Pancreas (tissue), 10 donors: ENCODE measurements at regions not wholly inside any gene's neighbourhood (a gene's known extent, or its start where the extent isn't known, plus 50 kb on each side); places are given as distances from the start of the nearest gene placed in this dataset.

Experiments used
- ATAC-seq, 4 donors: fragments of 200-7000 bp; cut with Tn5 transposase; one replicate each; pipeline versions ENCODE4 v1.8.0 to v1.9.1; 2020; ENCODE audit warnings: mild to moderate bottlenecking in 4 of 4, moderate library complexity in 4 of 4
- DNase-seq, 6 donors: peaks; one replicate each; pipeline ENCODE4 v3.0.0-alpha.2; 2020
- FAIRE-seq: peaks from 2 replicates; lab custom pipeline; 2012; peaks lifted over from hg19 to GRCh38; lab: Jason Lieb, UNC
- H3K27ac ChIP-seq, 4 donors: fragments of 200-600 bp; sonication (generic); 1 replicate in 3 of 4; 2 replicates in 1 of 4; pipeline versions ENCODE4 v1.5.0 to v1.8.0; 2020
- H3K27me3 ChIP-seq, 4 donors: fragments of 200-600 bp; one replicate each; pipeline ENCODE4 v1.8.0; 2021
- H3K36me3 ChIP-seq, 3 donors: fragments of 200-600 bp; sonication (generic) in 1 of 3; one replicate each; pipeline versions ENCODE4 v1.5.0 to v1.8.0; 2020 to 2021
- H3K4me1 ChIP-seq, 3 donors: fragments of 200-600 bp; one replicate each; pipeline ENCODE4 v1.8.0; 2021
- H3K4me3 ChIP-seq, 4 donors: fragments of 200-600 bp; sonication (generic) in 2 of 4; one replicate each; pipeline versions ENCODE4 v1.5.0 to v1.8.0; 2020 to 2021
- H3K9me3 ChIP-seq, 4 donors: fragments of 200-600 bp; one replicate each; pipeline ENCODE4 v1.8.0; 2021
- CTCF ChIP-seq, 4 donors: fragments of 200-600 bp; sonication (generic) in 3 of 4; IDR thresholded peaks; one replicate each; pipeline versions ENCODE4 v1.5.0 to v1.8.0; 2021; ENCODE audit warnings: antibody characterized with exemption in 4 of 4
- WGBS, 2 donors: extraction: QIAGEN DNeasy Blood & Tissue Kit; methylation state at CpG; one replicate each; pipeline ENCODE4 v1.1.7; 2013; 5-methylcytosine and 5-hydroxymethylcytosine counted together
- intact Hi-C, 3 donors: fragments of 100-400 bp; cut with DNase I; formaldehyde crosslinking; loops; one replicate each; pipeline versions ENCODE4 v1.11.1 to v1.14.2; 2022
- donor health status: healthy with polysubstance abuse.
- donor health status: DM: no; HTN: no; CAD: no; lungs with moderate emphysema.
- donor health status: DM: no; HTN: no; CAD: no.
- donor health status: control.
- donor health status: control.
- donor health status: Bipolar disorder and iron deficiency.
- donor health status: DM: yes; HTN: yes; CAD: no.
- donor health status: DM: no; HTN: no; CAD: no.
- donor health status: DM: no; HTN: no; CAD: no.
- donor health status: DM: yes; HTN: yes; CAD: no.

GRCh38 chr7:21260939-21261338, 166.9 kb upstream of the SP4 start:
- FAIRE-seq (no peak), ATAC-seq (no peak), DNase-seq (no peak)
- no peaks in the 10 kb centered on the region for H3K9me3 ChIP-seq
- H3K36me3 ChIP-seq, result no peaks in the 10 kb centered on the region
- H3K27me3 ChIP-seq, result peaks cover 0 to 13% (median 5%) of the 10 kb centered on the region in 4 donors
- no peak overlapping the region for H3K4me3 ChIP-seq
- intact Hi-C loops, result loop anchor here in 1 of 3 donors (10.0 kb wide), 1 partner anchor 244 kb away; no protein-coding TSS in a partner anchor
- no peaks in the 10 kb centered on the region for H3K4me1 ChIP-seq
- TF ChIP-seq CTCF (IDR thresholded peaks at IDR 0.05), result no peak
- WGBS, 2 donors, result 42 to 49% methylated on average over 1 of the region's 1 CpG
- H3K27ac ChIP-seq, result no peak overlapping the region

GRCh38 chr7:21261627-21262594, 166.0 kb upstream of the SP4 start:
- Histone ChIP-seq H3K9me3 (no peaks in the 10 kb centered on the region), H3K27ac (no peak overlapping the region), H3K4me3 (no peak overlapping the region), H3K36me3 (no peaks in the 10 kb centered on the region), H3K4me1 (no peaks in the 10 kb centered on the region), H3K27me3 (peaks cover 0 to 8% (median 2%) of the 10 kb centered on the region in 4 donors)
- DNase-seq, result peak in 3 of 6 donors; percentile 7 to 24 (median 15)
- TF ChIP-seq CTCF (IDR thresholded peaks at IDR 0.05), result peak in 2 of 4 donors; percentile 24 to 28
- peak in 3 of 4 donors; percentile 63 to 72 (median 68) for ATAC-seq
- 13 to 19% methylated on average over 9 of the region's 9 CpGs for WGBS, 2 donors
- intact Hi-C loops, result loop anchor here in 1 of 3 donors (10.0 kb wide), 1 partner anchor 243 kb away; no protein-coding TSS in a partner anchor
- FAIRE-seq, result no peak

- FAIRE-seq (no peak), ATAC-seq (no peak), DNase-seq (no peak)
- Histone ChIP-seq H3K4me1 (no peaks in the 10 kb centered on the region), H3K27ac (no peak overlapping the region), H3K27me3 (no peaks in the 10 kb centered on the region), H3K9me3 (no peaks in the 10 kb centered on the region), H3K4me3 (no peak overlapping the region), H3K36me3 (no peaks in the 10 kb centered on the region)
- TF ChIP-seq CTCF (IDR thresholded peaks at IDR 0.05), result no peak
- intact Hi-C loops, result loop anchor here in 1 of 3 donors (10.0 kb wide), 1 partner anchor 236 kb away; no protein-coding TSS in a partner anchor
- 61 to 63% methylated on average over 4 of the region's 4 CpGs for WGBS, 2 donors
Observed at GRCh38 chr7:21269021-21269420, 158.9 kb upstream of the SP4 start.

GRCh38 chr7:21276471-21277035, 151.3 kb upstream of the SP4 start:
- FAIRE-seq, result no peak
- Histone ChIP-seq H3K36me3 (no peaks in the 10 kb centered on the region), H3K27me3 (no peaks in the 10 kb centered on the region), H3K27ac (no peak overlapping the region), H3K9me3 (no peaks in the 10 kb centered on the region), H3K4me3 (no peak overlapping the region), H3K4me1 (no peaks in the 10 kb centered on the region)
- WGBS, 2 donors, result 61 to 67% methylated on average over 5 of the region's 5 CpGs
- DNase-seq, result no peak
- no peak for ATAC-seq
- intact Hi-C loops, result no loop called here
- no peak for TF ChIP-seq CTCF (IDR thresholded peaks at IDR 0.05)
